NCI-H82 treated with DMSO at 0.1 percent for 48 hours (cell line): ENCODE measurements at regions not wholly inside any gene's neighbourhood (a gene's known extent, or its start where the extent isn't known, plus 50 kb on each side); places are given as distances from the start of the nearest gene placed in this dataset.

Experiments used
- DNase-seq: peaks from one replicate; lab custom pipeline; 2025; ENCODE audit not compliant: unreplicated experiment; lab: John Stamatoyannopoulos, UW

GRCh38 chr10:4213441-4213840 lies 428.4 kb upstream of the KLF6 start:
- DNase-seq = no peak

DNA sequence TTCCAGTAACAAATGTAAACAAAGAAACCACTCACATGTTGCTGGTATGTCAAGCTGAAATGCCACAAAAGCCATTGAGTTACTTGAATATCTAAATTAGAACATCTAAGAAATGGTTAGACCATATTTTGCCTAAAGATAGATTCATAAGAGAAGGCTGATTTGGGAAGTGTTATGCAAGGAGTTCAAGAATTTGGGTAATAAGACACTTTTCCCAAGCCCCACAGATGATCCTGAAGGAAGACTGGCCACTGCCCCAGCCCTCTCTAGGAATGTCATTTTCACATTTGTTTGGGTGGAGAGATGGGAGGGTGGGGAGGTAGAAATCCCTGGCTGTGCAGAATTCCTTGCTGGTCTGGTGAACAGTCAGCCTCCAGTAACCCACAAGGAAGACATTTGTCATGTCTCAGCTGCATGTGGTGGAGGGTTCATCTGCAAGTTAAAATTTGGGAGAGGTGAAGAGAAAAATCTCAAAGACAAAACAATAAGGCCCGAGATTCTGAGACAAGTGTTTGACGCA lies 427.2 kb upstream of the KLF6 start:
- DNase-seq = no peak

DNA sequence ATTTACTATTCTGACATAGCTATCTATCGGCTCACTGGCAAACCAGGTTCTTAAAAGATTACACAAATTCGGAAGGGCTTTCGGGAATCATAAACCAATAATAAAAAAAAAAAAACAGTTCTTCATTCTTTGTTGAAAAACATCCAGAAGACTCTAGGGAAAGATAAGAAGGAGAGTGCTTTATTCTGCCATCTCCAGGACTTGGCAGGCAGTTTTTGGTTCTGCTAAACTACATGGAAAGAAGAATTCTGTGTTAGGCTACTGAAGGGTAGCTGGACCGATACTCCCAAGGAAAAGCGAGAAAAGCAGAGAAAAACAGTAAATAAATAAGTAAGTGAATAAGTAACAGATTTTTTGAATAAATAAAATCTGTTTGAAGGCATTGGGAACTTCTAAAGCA lies 423.5 kb upstream of the KLF6 start:
- no peak for DNase-seq

DNA sequence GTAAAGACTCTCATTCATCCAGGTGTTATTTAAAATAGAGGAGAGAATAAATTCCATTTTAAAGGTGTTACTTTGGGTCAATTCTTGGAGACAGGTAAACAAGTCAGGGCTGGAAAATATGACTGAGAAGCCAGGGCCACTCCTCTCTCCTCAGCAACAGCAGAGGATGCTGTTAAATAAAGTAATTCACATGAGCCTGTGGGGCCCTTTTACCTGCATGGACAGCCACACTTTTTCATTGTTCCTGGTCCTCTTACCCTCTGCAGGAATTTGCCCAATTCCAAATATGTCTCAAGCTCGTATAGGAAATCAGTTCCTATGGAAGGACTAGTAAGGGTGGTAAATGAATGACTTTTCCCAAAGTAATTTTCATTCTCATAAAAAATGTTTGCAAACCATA lies 420.1 kb upstream of the KLF6 start:
- no peak for DNase-seq

- no peak for DNase-seq
These were observed 417.9 kb upstream of the KLF6 start for GRCh38 chr10:4202938-4203337.

DNA sequence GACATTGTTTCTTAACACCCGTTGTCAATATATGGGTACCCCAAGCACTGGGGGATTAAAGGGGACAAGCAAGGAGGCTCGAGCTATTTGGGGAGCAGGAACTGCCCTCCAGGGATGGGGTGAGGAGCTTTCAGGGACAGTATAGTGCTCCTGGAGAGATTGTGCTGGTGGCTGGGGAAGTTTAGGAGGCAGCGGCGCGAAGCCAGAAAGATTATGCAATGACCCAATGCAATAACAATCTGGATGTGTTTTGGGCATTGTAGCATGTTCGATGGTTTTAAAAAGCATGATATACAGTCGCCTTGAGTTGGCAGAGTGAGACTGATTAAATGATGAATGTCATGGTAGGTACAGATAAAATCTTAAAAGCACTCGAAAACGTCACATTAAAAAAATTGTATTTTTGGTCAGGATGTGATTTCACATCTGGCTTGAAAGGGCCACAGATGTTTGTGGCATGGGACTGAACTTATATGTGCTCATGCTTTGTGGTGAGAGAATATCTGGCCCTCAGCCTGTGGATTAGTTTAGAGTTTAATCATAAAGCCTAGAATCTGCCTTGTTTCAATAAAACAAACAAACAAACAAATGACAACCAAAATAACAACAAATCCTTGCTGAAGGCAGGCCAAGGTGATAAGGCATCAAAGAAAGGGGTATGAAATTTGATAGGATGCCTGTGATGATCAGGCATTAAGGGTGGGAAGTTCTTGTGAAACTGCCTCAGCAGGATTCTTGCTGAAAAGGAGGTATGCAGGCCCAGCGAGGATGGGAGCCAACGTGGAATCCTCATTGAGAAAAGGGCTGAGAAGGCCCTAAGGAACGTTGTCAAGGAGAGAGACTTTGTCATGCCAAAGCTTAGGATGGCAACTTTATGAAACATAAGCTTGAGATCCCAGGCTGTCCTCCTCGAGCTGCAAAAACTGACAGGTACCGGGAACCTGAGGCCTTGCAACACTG lies 417.1 kb upstream of the KLF6 start:
- DNase-seq = no peak

DNA sequence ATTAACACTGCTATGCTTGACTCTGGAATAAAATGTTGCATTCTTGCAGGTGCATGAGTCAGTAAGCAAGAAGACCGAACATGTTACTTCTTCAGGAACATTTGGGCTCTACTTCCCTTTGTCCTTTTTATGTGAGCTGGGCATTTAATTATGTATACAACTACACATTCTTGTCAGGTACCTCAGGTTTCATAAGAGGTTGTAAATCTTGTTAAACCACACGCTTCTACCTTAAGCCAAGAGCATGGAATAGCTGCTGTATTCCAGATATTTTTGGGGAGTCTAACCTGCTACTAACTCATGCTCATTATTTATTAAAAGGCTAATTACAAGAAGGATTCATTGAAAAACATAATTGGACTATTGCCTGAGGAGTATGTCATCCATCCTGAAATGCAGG lies 414.2 kb upstream of the KLF6 start:
- no peak for DNase-seq

GRCh38 chr10:4198216-4198615 lies 413.2 kb upstream of the KLF6 start:
- no peak for DNase-seq

GRCh38 chr10:4197676-4198075 lies 412.7 kb upstream of the KLF6 start:
- no peak for DNase-seq

DNA sequence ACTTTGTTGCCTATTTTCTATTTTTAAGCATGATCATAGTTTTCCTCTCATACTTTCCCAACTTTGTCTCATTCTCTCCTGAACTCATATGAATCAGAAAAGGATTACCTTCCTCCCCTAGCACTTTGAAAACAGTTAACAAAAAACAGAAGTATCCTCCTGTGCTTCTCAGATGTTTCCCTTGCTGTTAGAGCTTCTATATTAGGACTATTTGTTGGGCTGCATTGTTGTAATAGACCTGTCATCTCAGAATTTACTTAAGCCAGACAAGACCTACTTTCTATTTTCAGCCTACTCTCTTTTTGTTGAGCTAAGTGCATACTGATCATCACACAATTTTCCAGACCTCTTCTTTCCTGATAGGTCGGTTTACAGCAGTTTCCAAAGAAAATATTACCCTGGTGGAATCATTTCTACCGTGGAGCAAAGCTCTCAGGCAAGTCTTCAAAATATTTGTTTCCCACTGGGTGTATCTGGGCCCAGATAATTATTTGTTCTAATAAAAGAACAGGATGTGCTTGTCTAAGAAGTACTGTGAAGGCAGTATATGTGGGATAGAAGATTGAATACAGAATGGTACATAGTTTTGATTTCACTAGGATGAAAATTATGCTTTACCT lies 411.9 kb upstream of the KLF6 start:
- no peak for DNase-seq

GRCh38 chr10:4196183-4196582 lies 411.2 kb upstream of the KLF6 start:
- no peak for DNase-seq

DNA sequence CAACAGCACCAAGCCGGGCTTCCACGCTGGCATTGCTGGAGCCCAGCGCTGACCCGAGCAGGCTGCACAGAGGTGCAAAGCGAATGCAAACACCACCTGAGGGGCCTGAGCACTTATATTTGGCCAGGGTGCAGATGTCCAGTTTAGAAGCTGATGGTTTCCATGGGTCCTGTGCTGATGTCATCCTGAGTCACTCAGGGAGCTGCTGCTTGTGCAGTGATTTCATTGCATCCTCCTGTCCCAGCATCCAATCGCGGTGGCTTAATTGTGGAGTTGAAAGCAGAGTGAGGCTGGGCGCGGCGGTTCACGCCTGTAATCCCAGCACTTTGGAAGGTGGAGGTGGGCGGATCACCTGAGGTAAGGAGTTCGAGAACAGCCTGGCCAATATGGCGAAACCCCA lies 410.2 kb upstream of the KLF6 start:
- DNase-seq = no peak

GRCh38 chr10:4194231-4194630 lies 409.2 kb upstream of the KLF6 start:
- no peak for DNase-seq

- no peak for DNase-seq
These were observed 406.9 kb upstream of the KLF6 start for GRCh38 chr10:4191894-4192293.

- no peak for DNase-seq
These were observed 406.3 kb upstream of the KLF6 start for GRCh38 chr10:4191354-4191753.

DNA sequence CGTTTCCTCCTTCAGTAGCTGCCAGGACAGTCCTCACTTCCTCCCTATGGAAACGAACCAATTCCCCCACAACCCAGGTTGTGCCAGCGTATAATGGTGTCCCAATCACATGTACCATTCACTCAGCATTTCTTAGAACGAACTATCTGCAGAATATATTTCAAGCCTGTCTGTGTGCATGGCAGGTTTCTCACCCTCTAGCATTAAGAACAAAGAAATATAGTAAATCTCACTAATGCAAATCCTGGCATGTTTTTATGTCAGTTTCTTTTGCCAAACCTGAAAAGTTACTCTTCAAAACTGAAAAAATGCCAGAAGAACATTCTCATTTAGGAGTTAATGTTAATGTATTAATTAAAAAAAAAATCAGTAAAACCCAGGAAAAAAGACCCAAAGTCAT lies 405.9 kb upstream of the KLF6 start:
- no peak for DNase-seq

- no peak for DNase-seq
These were observed 404.3 kb upstream of the KLF6 start for GRCh38 chr10:4189281-4189680.

- DNase-seq = no peak
These were observed 403.4 kb upstream of the KLF6 start for GRCh38 chr10:4188406-4188805.

- no peak for DNase-seq
These were observed 402.0 kb upstream of the KLF6 start for GRCh38 chr10:4186849-4187540.

DNA sequence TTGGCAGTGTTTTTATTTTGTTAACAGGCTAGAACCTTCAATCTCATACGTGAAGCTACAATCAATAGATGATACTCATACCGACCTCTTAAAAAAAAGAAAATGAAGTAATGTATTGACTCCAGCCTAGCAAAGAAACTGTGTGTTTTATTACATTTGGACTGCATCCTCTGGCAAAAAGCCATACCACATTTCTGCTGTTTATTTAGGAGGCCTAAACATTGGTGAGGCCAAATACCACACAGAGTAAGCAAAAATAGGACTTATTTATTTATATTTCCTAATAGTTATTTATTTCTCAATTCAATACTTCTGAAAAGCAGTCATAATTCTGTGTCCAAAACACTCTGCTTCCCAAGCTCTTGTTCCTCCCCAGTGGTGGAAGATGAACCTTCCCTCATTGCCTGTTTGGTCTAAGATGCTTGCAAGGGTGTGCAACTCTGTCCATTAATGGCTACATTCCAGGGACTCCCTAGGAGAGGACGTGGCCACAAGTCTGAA lies 398.8 kb upstream of the KLF6 start:
- DNase-seq = no peak

- no peak for DNase-seq
These were observed 396.6 kb upstream of the KLF6 start for GRCh38 chr10:4181621-4182049.
